ENCODE measurements at regions not wholly inside any gene's neighbourhood (a gene's known extent, or its start where the extent isn't known, plus 50 kb on each side); places are given as distances from the start of the nearest gene placed in this dataset.

GRCh38 chr21:35982717-35983116, 77.6 kb downstream of the SETD4 start:
- FAIRE-seq (no peak), ATAC-seq (no peak), DNase-seq (ENCODE audit: low read depth in 1 of 2, low spot score in 1 of 2) (no peak)
- ChIA-PET POLR2A (no interaction called here), CTCF (no interaction called here)
- 59% methylated on average over 5 of the region's 5 CpGs for WGBS (ENCODE audit: missing lambda C conversion rate)
- Histone ChIP-seq H3K27ac (no peak overlapping the region), H3K9me3 (no peaks in the 10 kb centered on the region), H3K4me3 (no peak overlapping the region), H3K4me1 (no peaks in the 10 kb centered on the region), H3K4me2 (no peak overlapping the region)
- no peak for TF ChIP-seq HOXB13 (CRISPR knock-in tag; IDR thresholded peaks at IDR 0.05; ENCODE audit: low read depth)
- no peak for TF ChIP-seq ESRRA (IDR thresholded peaks at IDR 0.05; ENCODE audit: borderline replicate concordance, low read length)
- no peak for TF ChIP-seq USF2 (IDR thresholded peaks at IDR 0.05)
- TF ChIP-seq CBX2 (IDR thresholded peaks at IDR 0.05; ENCODE audit: borderline replicate concordance, low read depth) = no peak
- TF ChIP-seq MAX (IDR thresholded peaks at IDR 0.05) = no peak
- no peak for TF ChIP-seq SREBF2 (IDR thresholded peaks at IDR 0.05)
- TF ChIP-seq RFX5 (IDR thresholded peaks at IDR 0.05) = no peak
- TF ChIP-seq POLR2A (IDR thresholded peaks at IDR 0.05; ENCODE audit: low read length) = no peak
- TF ChIP-seq FOSL2 (IDR thresholded peaks at IDR 0.05) = no peak
- TF ChIP-seq FOSL2 (CRISPR knock-in tag; IDR thresholded peaks at IDR 0.05) = no peak
- TF ChIP-seq EHMT2 (IDR thresholded peaks at IDR 0.05; ENCODE audit: low read depth) = no peak
- TF ChIP-seq JUN (IDR thresholded peaks at IDR 0.05) = no peak
- no peak for TF ChIP-seq ZNF302 (CRISPR knock-in tag; IDR thresholded peaks at IDR 0.05)

GRCh38 chr21:35981514-35982070, 78.7 kb downstream of the SETD4 start:
- no peak for DNase-seq (ENCODE audit: low read depth in 1 of 2, low spot score in 1 of 2)
- no peak for FAIRE-seq
- ChIA-PET POLR2A (no interaction called here), CTCF (no interaction called here)
- Histone ChIP-seq H3K4me3 (no peak overlapping the region), H3K4me1 (no peaks in the 10 kb centered on the region), H3K27ac (no peak overlapping the region), H3K9me3 (no peaks in the 10 kb centered on the region), H3K4me2 (no peak overlapping the region)
- no peak for ATAC-seq
- TF ChIP-seq FOSL2 (IDR thresholded peaks at IDR 0.05) (no peak), FOSL2 (CRISPR knock-in tag; IDR thresholded peaks at IDR 0.05) (no peak), TFCP2L1 (CRISPR knock-in tag; IDR thresholded peaks at IDR 0.05) (no peak), CBX2 (IDR thresholded peaks at IDR 0.05; ENCODE audit: borderline replicate concordance, low read depth) (no peak), BHLHE40 (IDR thresholded peaks at IDR 0.05; ENCODE audit: low read depth, low read length) (no peak), REST (IDR thresholded peaks at IDR 0.05) (no peak), ZFP36 (IDR thresholded peaks at IDR 0.05; ENCODE audit: borderline replicate concordance, partially characterized antibody) (no peak), ZNF302 (CRISPR knock-in tag; IDR thresholded peaks at IDR 0.05) (no peak), CBX8 (IDR thresholded peaks at IDR 0.05) (no peak), HOXB13 (CRISPR knock-in tag; IDR thresholded peaks at IDR 0.05; ENCODE audit: low read depth) (no peak), NFE2L2 (conservative IDR thresholded peaks at IDR 0.05; ENCODE audit: low read length) (no peak), POLR2A (IDR thresholded peaks at IDR 0.05; ENCODE audit: low read length) (no peak)
- WGBS (ENCODE audit: missing lambda C conversion rate) = 38% methylated on average over 11 of the region's 11 CpGs

- no peak overlapping the region for H3K27ac ChIP-seq
- no peak for FAIRE-seq
- H3K4me3 ChIP-seq = no peak overlapping the region
- WGBS (ENCODE audit: missing lambda C conversion rate) = 54% methylated on average over 5 of the region's 5 CpGs
- H3K4me2 ChIP-seq = no peak overlapping the region
- POLR2A ChIA-PET = no interaction called here
- ATAC-seq = no peak
- CTCF ChIA-PET = no interaction called here
- H3K9me3 ChIP-seq = no peaks in the 10 kb centered on the region
- no peak for DNase-seq (ENCODE audit: low read depth in 1 of 2, low spot score in 1 of 2)
- no peaks in the 10 kb centered on the region for H3K4me1 ChIP-seq
- no peak for TF ChIP-seq RNF2 (IDR thresholded peaks at IDR 0.05; ENCODE audit: borderline replicate concordance, low read depth)
- TF ChIP-seq MAZ (IDR thresholded peaks at IDR 0.05; ENCODE audit: borderline replicate concordance, low read depth, low read length) = no peak
- TF ChIP-seq E2F6 (IDR thresholded peaks at IDR 0.05; ENCODE audit: borderline replicate concordance, low read depth) = no peak
- no peak for TF ChIP-seq ELK1 (IDR thresholded peaks at IDR 0.05; ENCODE audit: low read depth, low read length)
- TF ChIP-seq RFX5 (IDR thresholded peaks at IDR 0.05) = no peak
- TF ChIP-seq EHF (CRISPR knock-in tag; IDR thresholded peaks at IDR 0.05) = no peak
- TF ChIP-seq CBX2 (IDR thresholded peaks at IDR 0.05; ENCODE audit: borderline replicate concordance, low read depth) = no peak
- TF ChIP-seq POLR2A (IDR thresholded peaks at IDR 0.05; ENCODE audit: low read length) = no peak
- no peak for TF ChIP-seq FOSB (CRISPR knock-in tag; IDR thresholded peaks at IDR 0.05)
- no peak for TF ChIP-seq HES2 (IDR thresholded peaks at IDR 0.05)
- TF ChIP-seq KDM5A (IDR thresholded peaks at IDR 0.05) = no peak
- no peak for TF ChIP-seq NPAS2 (CRISPR knock-in tag; IDR thresholded peaks at IDR 0.05; ENCODE audit: borderline replicate concordance)
Measured at GRCh38 chr21:35980821-35981220, 79.5 kb downstream of the SETD4 start.

Measured in A549 (cell line).